ENCODE measurements at regions not wholly inside any gene's neighbourhood (a gene's known extent, or its start where the extent isn't known, plus 50 kb on each side); places are given as distances from the start of the nearest gene placed in this dataset.
A peak's percentile ranks its signal among the peaks of the same experiment; 100 is the strongest.
"Not testable (repeated sequence)": the region's sequence is repeated elsewhere in the genome, so short reads cannot be mapped to it uniquely, and the experiment has no call there.

DNA sequence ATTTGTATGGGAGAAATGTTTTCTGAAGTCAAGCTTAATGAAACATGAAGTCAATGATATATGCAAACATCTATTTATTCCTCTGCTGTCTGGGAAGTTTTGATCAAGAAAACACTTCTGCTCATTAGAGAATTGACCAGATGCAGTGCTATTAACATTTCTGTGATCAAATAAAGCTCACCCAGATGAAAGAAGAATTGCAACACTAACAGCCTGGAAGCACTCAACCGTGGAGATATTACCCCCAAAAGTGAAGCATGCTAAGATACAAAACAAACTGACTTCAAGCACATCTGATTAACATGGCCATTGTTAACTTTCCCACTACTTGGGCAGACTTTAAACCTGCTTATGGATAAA, 73.7 kb upstream of the GUCY1A1 start:
- DNase-seq (ENCODE audit: low spot score) (no peak), ATAC-seq (peak; percentile 80)
- intact Hi-C loops (cut with DNase I): no loop called here

- DNase-seq (ENCODE audit: low spot score) (no peak), ATAC-seq (peak; percentile 89)
- intact Hi-C loops (cut with DNase I): no loop called here
Observed at GRCh38 chr4:155592179-155592937, 74.3 kb upstream of the GUCY1A1 start.

GRCh38 chr4:155591738-155592143, 74.9 kb upstream of the GUCY1A1 start:
- ATAC-seq: no peak
- DNase-seq (ENCODE audit: low spot score): no peak
- intact Hi-C loops (cut with DNase I): no loop called here

- no peak for DNase-seq (ENCODE audit: low spot score)
- intact Hi-C loops (cut with DNase I): no loop called here
- ATAC-seq: no peak
Observed at GRCh38 chr4:155590796-155591585, 75.7 kb upstream of the GUCY1A1 start.

GRCh38 chr4:155588437-155588836, 78.2 kb upstream of the GUCY1A1 start:
- no peak for DNase-seq (ENCODE audit: low spot score)
- intact Hi-C loops (cut with DNase I): no loop called here
- ATAC-seq: no peak

- DNase-seq (ENCODE audit: low spot score): no peak
- no peak for ATAC-seq
- intact Hi-C loops (cut with DNase I): no loop called here
Observed at GRCh38 chr4:155587766-155588165, 78.9 kb upstream of the GUCY1A1 start.

- DNase-seq (ENCODE audit: low spot score): no peak
- ATAC-seq: no peak
- intact Hi-C loops (cut with DNase I): no loop called here
Observed at GRCh38 chr4:155582971-155583437, 83.6 kb upstream of the GUCY1A1 start.

GRCh38 chr4:155582041-155582440, 84.6 kb upstream of the GUCY1A1 start:
- DNase-seq (ENCODE audit: low spot score) (no peak), ATAC-seq (no peak)
- intact Hi-C loops (cut with DNase I): no loop called here

- intact Hi-C loops (cut with DNase I): loop anchor here (10.0 kb wide), 1 partner anchor 1694 kb away; no protein-coding TSS in a partner anchor
- DNase-seq (ENCODE audit: low spot score): no peak
- ATAC-seq: no peak
Observed at GRCh38 chr4:155578726-155579370, 87.8 kb upstream of the GUCY1A1 start.

DNA sequence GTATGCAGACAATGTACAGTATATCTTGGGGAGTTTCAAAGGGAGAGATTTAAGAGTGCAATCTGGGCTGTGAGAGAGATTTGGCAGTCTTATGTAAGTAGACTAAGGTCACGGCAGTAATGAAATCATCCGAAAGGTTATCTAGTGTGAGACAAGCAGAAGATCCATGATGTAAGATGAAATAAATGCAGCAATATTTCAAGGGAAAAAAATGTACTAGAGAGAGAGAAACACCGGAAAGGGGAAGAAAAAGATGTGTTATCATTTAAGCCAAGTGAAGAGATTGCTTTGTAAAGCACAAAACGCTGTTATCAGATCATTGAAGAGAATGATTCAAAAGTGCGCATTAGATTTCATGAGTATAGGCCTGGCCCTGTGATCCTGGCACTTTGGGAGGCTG, 88.4 kb upstream of the GUCY1A1 start:
- DNase-seq (ENCODE audit: low spot score) (no peak), ATAC-seq (no peak)
- intact Hi-C loops (cut with DNase I): loop anchor here (10.0 kb wide), 1 partner anchor 1693 kb away; no protein-coding TSS in a partner anchor

- DNase-seq (ENCODE audit: low spot score); ATAC-seq: not testable (repeated sequence)
- intact Hi-C loops (cut with DNase I): loop anchor here (10.0 kb wide), 1 partner anchor 1690 kb away; no protein-coding TSS in a partner anchor
Observed at GRCh38 chr4:155574329-155574728, 92.3 kb upstream of the GUCY1A1 start.

DNA sequence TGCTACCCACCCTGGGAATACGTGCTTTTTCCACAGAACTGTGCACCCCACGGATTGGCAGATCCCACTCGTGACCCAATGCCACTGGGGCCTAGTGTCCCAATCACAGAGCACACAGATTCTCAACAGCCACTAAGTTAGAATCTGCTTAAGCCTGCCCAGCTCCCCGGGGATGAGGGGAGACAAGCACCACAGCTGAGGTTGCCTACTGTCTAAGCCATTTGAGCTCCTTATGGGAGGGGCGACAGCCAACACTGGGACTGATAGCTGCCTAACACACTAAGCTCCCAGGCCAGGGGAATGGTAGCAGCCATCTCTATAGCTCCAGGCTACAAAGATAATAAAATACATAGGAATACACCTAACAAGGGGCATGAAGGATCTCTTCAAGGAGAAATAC, 93.5 kb upstream of the GUCY1A1 start:
- intact Hi-C loops (cut with DNase I): loop anchor here (10.0 kb wide), 1 partner anchor 1688 kb away; no protein-coding TSS in a partner anchor
- ATAC-seq (no peak), DNase-seq (ENCODE audit: low spot score) (no peak)

GRCh38 chr4:155572106-155572703, 94.4 kb upstream of the GUCY1A1 start:
- DNase-seq (ENCODE audit: low spot score) (no peak), ATAC-seq (no peak)
- intact Hi-C loops (cut with DNase I): loop anchor here (10.0 kb wide), 1 partner anchor 1687 kb away; no protein-coding TSS in a partner anchor

- ATAC-seq (no peak), DNase-seq (ENCODE audit: low spot score) (no peak)
- intact Hi-C loops (cut with DNase I): loop anchor here (10.0 kb wide), 1 partner anchor 1687 kb away; no protein-coding TSS in a partner anchor
Observed at GRCh38 chr4:155571184-155571944, 95.3 kb upstream of the GUCY1A1 start.

- ATAC-seq: no peak
- intact Hi-C loops (cut with DNase I): loop anchor here (10.0 kb wide), 1 partner anchor 1686 kb away; no protein-coding TSS in a partner anchor
Observed at GRCh38 chr4:155570661-155571060, 96.0 kb upstream of the GUCY1A1 start.

DNA sequence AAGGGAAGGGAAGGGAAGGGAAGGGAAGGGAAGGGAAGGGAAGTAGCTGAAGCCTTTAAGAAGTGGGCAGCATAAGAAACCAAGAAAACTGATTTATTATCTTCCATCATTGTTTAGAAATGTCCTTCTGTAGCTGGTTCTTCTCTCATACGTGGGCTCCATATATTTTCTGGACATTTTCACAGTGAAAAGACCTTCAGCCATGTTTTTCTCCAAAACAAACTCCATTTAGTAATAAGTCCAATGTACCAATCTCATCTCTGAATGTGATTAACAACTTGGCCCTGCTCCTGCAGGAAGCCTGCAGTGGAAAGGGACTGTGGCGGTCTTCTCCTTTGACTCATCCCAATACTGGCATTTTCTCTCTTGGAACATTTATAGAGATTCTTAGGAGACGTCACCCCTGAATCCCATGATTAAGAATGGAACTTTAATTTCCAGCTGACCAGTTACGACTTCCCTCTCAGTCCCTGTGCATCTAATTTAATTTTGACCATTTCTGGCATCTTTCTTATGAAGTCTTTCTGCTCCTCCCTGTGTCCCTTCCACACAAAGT, 96.6 kb upstream of the GUCY1A1 start:
- no peak for DNase-seq (ENCODE audit: low spot score)
- no peak for ATAC-seq
- intact Hi-C loops (cut with DNase I): loop anchor here (10.0 kb wide), 1 partner anchor 1685 kb away; no protein-coding TSS in a partner anchor

More at GRCh38 chr4:155570661-155571060, 96.0 kb upstream of the GUCY1A1 start:
- DNase-seq (ENCODE audit: low spot score): no peak

- no peak for DNase-seq (ENCODE audit: low spot score)
- intact Hi-C loops (cut with DNase I): no loop called here
- no peak for ATAC-seq
Observed at GRCh38 chr4:155569471-155569870, 97.2 kb upstream of the GUCY1A1 start.

Measured in sciatic nerve (tissue), 2 donors.